AG09319 (cell line): ENCODE measurements at regions not wholly inside any gene's neighbourhood (a gene's known extent, or its start where the extent isn't known, plus 50 kb on each side); places are given as distances from the start of the nearest gene placed in this dataset.

Experiments used
- DNase-seq: peaks from one replicate; pipeline ENCODE4 v3.0.0-alpha.2; 2010; ENCODE audit warnings: low read depth; ENCODE audit errors: extremely low read depth
- TF ChIP-seq, protein P1 (sequence below): IDR thresholded peaks from 2 replicates; pipeline ENCODE4 v1.5.1; 2011; ENCODE audit warnings: low read depth, mild to moderate bottlenecking, inconsistent platforms, low read length, moderate library complexity

DNA sequence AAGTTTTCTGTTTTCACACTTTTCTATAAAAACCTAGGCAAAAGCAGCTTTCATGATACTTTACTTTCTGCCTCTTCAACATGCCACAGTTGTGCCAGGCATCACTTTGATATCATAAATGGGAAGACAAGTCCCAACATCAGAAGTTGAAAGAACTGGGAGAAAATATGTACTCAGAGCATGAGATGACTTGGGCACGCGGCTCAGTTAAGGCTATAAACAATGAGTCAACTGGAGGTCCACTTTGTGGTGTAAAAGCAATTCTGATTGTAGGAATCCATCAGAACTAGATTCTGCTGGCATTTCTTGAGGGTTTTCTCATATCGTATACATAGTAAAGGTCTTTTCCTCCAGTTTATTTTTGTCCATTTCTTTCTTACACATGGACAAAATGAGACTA is 109.7 kb upstream of the USP47 start:
- TF ChIP-seq, protein P1, sequence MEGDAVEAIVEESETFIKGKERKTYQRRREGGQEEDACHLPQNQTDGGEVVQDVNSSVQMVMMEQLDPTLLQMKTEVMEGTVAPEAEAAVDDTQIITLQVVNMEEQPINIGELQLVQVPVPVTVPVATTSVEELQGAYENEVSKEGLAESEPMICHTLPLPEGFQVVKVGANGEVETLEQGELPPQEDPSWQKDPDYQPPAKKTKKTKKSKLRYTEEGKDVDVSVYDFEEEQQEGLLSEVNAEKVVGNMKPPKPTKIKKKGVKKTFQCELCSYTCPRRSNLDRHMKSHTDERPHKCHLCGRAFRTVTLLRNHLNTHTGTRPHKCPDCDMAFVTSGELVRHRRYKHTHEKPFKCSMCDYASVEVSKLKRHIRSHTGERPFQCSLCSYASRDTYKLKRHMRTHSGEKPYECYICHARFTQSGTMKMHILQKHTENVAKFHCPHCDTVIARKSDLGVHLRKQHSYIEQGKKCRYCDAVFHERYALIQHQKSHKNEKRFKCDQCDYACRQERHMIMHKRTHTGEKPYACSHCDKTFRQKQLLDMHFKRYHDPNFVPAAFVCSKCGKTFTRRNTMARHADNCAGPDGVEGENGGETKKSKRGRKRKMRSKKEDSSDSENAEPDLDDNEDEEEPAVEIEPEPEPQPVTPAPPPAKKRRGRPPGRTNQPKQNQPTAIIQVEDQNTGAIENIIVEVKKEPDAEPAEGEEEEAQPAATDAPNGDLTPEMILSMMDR, result no peak
- DNase-seq, result no peak

DNA sequence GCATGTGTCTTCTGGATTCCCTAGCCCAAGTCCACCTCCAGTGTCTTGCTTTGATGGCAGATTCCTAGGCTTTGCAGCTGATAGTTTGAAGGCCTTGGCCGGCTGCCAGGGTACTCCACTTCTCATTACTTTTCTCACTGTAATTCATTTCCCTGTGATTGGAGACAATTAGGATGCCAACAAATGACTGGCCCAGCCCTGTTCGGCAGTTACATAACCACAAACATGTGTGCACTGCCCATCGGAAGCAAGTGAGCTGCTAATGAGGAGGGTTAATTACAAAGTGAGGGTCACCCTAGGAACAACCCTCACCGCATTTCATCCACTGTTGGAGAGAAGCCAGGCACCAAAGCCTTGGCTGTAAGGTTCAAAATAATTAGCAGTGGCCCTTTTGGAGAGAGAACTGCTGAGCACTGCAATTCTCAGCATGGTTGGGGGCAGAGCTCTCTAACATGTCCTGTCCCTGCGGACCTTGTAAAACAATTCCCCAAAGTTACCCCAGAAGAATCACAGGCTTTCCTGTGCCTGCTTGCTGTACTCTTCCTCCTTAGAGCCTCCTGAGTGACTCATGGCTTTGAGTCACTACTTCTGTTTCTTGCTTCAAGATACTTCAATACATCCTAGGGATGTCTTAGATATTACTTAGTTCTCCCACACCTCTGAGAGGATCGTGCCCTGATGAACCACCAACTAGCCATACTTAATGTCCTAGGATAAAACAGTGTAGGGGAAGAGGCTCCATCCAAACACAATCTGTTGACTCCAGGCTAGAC is 109.7 kb upstream of the GALNT18 start:
- DNase-seq, result no peak

DNA sequence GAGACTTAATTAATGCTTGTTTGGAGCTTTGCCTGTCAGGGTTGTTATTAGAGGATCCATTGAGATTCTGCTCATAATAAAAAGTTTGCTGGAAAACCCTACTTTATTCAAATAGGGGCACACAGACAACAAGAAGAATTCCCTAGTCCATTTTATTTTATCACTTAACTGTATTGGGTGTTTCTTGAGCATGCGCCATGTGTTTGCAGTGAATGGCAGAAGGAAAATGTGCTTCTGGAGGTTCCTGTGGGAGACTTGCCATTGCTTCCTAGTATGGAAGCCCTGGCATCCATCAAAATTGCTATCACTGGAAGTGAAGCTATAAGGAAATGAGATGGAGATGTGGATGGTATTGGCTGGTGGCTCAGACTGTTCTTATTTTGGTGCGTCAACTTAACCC is 106.6 kb upstream of the GALNT18 start:
- TF ChIP-seq, protein P1, result no peak
- DNase-seq, result no peak

More for the DNA sequence above, 109.7 kb upstream of the GALNT18 start:
- TF ChIP-seq, protein P1, result no peak

DNA sequence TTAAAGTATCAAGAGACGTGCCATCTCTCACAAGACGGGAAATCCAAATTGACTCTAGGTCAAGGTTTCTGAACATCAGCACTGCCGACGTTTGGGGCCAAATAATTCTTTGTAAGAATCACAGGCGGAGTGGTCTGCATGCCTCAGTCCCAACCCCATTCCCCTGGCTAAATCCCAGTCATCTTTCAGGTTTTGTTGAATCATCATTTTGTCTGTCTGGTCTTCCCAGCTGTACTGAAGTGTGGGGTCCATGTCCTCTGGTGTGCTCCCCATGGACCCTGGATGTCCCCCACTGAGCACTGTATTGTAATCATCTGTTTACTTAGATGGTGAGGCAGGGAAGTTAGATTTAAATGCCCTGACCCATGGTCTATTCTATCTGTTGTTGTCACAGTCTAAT is 103.6 kb upstream of the GALNT18 start:
- no peak for DNase-seq
- TF ChIP-seq, protein P1, result no peak

DNA sequence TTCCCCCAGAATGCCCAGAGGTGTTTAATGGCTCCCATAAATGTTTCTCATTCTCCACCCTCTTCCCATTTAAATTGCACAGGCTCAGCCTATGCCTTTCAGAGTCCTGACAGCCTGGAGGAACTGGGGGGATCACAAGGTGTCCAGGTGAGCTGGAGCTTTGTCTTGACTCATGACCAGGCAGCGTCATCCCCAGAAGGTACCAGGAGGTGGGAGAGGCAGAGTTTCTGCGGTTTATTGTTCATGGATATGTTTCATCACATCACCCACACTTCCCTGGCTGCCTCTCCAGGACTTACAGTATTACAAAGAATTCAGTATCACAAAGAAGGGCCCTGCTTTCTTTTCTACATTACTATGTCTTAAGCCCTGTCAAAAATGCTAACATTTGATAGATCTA is 103.2 kb upstream of the GALNT18 start:
- TF ChIP-seq, protein P1, result no peak
- no peak for DNase-seq

DNA sequence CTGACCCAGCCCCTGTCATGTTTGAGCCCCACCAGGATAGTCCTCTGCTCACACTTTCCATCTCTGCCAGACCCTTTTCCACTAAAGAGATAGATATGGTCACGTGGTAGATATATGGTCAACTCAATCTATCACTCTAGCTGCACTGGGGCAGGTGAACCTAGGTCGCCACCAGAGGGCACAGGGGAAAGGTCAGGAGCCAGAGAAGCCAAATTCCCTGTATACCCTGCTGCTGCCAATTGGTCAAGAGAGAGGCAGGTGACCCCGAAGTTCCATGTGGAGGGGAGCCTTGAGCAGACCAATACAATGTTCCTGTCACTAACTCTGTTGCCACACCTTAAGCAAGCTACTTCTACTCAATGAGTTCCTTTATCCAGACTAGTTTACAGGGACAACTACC is 101.1 kb upstream of the GALNT18 start:
- TF ChIP-seq, protein P1, result no peak
- DNase-seq, result no peak

DNA sequence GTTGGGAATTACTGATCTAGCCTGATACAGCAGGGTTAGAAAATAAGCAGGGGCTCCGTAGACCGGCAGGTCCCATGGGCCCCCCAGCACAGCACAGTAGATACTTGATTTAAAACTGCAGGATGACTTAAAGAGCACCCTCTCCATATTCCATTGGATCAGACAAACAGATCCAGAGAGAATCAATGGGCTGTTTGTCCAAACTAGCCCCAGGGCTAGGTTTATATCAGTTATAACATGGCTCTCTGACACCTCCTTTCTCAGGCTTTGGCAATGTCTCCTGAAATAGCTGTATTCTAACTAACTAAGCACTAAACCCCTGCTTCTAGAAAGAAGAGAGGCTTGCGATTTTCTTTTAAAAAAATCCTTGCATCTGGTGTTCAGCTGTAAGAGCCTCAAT is 100.4 kb upstream of the GALNT18 start:
- no peak for DNase-seq
- TF ChIP-seq, protein P1, result no peak
